HepG2 (cell line): ENCODE measurements at regions not wholly inside any gene's neighbourhood (a gene's known extent, or its start where the extent isn't known, plus 50 kb on each side); places are given as distances from the start of the nearest gene placed in this dataset.

Experiments
- ATAC-seq: fragments of 200-7000 bp; cut with Tn5 transposase; 3 replicates; pipeline ENCODE4 v1.9.1; 2020; ENCODE audit warnings: mild to moderate bottlenecking, moderate library complexity
- BruUV-seq: library from RNA; stranded (reverse); fragments of 400-500 nt; replicated peaks from 2 replicates; lab custom pipeline; 2021; lab: Mats Ljungman, UMichigan
- CTCF ChIA-PET: fragments of 300-600 bp; formaldehyde crosslinking; extraction: SDS; loops from one replicate; lab custom pipeline; 2021; ENCODE audit warnings: low total read pairs, inconsistent platforms, low intra/inter-chr PET ratio; lab: Yijun Ruan, JAX
- POLR2A ChIA-PET: fragments of 350-600 bp; sonication (Branson Sonifier 250); formaldehyde crosslinking; loops from one replicate; lab custom pipeline; 2020; ENCODE audit warnings: antibody characterized with exemption, inconsistent platforms; lab: Yijun Ruan, JAX
- DNase-seq: peaks from one replicate; pipeline ENCODE4 v3.0.0-alpha.2; 2015; ENCODE audit warnings: low spot score
- FAIRE-seq: peaks from 3 replicates; lab custom pipeline; 2011; peaks lifted over from hg19 to GRCh38; lab: Jason Lieb, UNC
- H2AFZ ChIP-seq: one replicate; pipeline ENCODE4 v1.6.1; 2011; ENCODE audit warnings: low read length, inconsistent platforms
- H3K27ac ChIP-seq: fragments of 300-600 bp; 3 replicates; pipeline ENCODE4 v1.8.0; 2011; ENCODE audit warnings: mixed run types, mild to moderate bottlenecking, mixed read lengths, low read length, inconsistent platforms; ENCODE audit not compliant: insufficient read depth; ENCODE audit errors: extremely low read length
- H3K27me3 ChIP-seq, 2 experiments: fragments of 200-600 bp in 1 of 2; 2 replicates in 1 of 2; 3 replicates in 1 of 2; pipeline versions ENCODE4 v1.6.0 to v1.8.0; 2011; ENCODE audit warnings: low read length in 2 of 2, mild to moderate bottlenecking in 2 of 2, moderate library complexity in 2 of 2, inconsistent platforms in 1 of 2; ENCODE audit not compliant: insufficient read depth in 2 of 2, control insufficient read depth in 1 of 2
- H3K36me3 ChIP-seq, 2 experiments: fragments of 200-600 bp in 1 of 2; replicated peaks in 1 of 2; 2 replicates in 1 of 2; 3 replicates in 1 of 2; pipeline versions ENCODE4 v1.5.1 to v1.8.0; 2011; ENCODE audit warnings: low read length in 2 of 2, inconsistent platforms in 1 of 2; ENCODE audit not compliant: insufficient read depth in 2 of 2, control insufficient read depth in 1 of 2
- H3K4me1 ChIP-seq: 2 replicates; pipeline ENCODE4 v1.5.1; 2012; ENCODE audit warnings: low read length, inconsistent platforms; ENCODE audit not compliant: insufficient read depth
- H3K4me2 ChIP-seq: 2 replicates; pipeline ENCODE4 v1.6.0; 2011; ENCODE audit warnings: low read depth, low read length, inconsistent platforms
- H3K4me3 ChIP-seq, 3 experiments: fragments of 200-600 bp in 1 of 3; sonication (generic), shearing (Covaris generic) in 1 of 3; replicated peaks in 1 of 3; 2 replicates each; pipeline ENCODE4 v1.5.1; 2011 to 2016; ENCODE audit warnings: low read length in 3 of 3, inconsistent platforms in 2 of 3, low read depth in 2 of 3, mild to moderate bottlenecking in 2 of 3, control low read depth in 1 of 3, mixed read lengths in 1 of 3; ENCODE audit not compliant: insufficient read depth in 1 of 3
- H3K79me2 ChIP-seq: one replicate; pipeline ENCODE4 v1.6.1; 2011; ENCODE audit warnings: low read length, inconsistent platforms; ENCODE audit not compliant: insufficient read depth
- H3K9ac ChIP-seq: 2 replicates; pipeline ENCODE4 v1.6.0; 2011; ENCODE audit warnings: mild to moderate bottlenecking, low read depth, low read length, inconsistent platforms; ENCODE audit not compliant: insufficient read depth
- H3K9me3 ChIP-seq: 2 replicates; pipeline ENCODE4 v1.5.1; 2012; ENCODE audit warnings: mild to moderate bottlenecking, low read length
- H4K20me1 ChIP-seq: 2 replicates; pipeline ENCODE4 v1.6.0; 2011; ENCODE audit warnings: inconsistent platforms, mild to moderate bottlenecking, low read length, moderate library complexity; ENCODE audit not compliant: insufficient read depth
- MAFF ChIP-seq: IDR thresholded peaks from 2 replicates; pipeline ENCODE4 v1.6.1; 2011; ENCODE audit warnings: low read depth, low read length, improper control_type of control experiment
- MAFK ChIP-seq, 2 experiments: IDR thresholded peaks in 1 of 2; conservative IDR thresholded peaks in 1 of 2; 2 replicates each; pipeline ENCODE4 v1.6.1; 2011; ENCODE audit warnings: improper control_type of control experiment in 2 of 2, low read length in 2 of 2
- PHB2 ChIP-seq: fragments of 450-650 bp; IDR thresholded peaks from 2 replicates; pipeline ENCODE4 v1.6.1; 2018; ENCODE audit not compliant: partially characterized antibody
- SNAPC5 ChIP-seq: sonication (generic); formaldehyde crosslinking; IDR thresholded peaks from 2 replicates; pipeline ENCODE4 v1.8.1; 2023; ENCODE audit warnings: mild to moderate bottlenecking, missing genetic modification reagents, borderline replicate concordance
- TEF ChIP-seq: sonication (generic); formaldehyde crosslinking; IDR thresholded peaks from 2 replicates; pipeline ENCODE4 v1.5.0; 2020; ENCODE audit warnings: missing genetic modification reagents
- ZNF180 ChIP-seq: sonication (generic); formaldehyde crosslinking; IDR thresholded peaks from 2 replicates; pipeline ENCODE4 v1.4.0; 2020; ENCODE audit warnings: low read depth, missing genetic modification reagents, borderline replicate concordance
- ZNF362 ChIP-seq: sonication (generic); formaldehyde crosslinking; IDR thresholded peaks from 2 replicates; pipeline ENCODE4 v1.4.0; 2020; ENCODE audit warnings: missing genetic modification reagents, mild to moderate bottlenecking, borderline replicate concordance
- ZNF704 ChIP-seq: sonication (generic); formaldehyde crosslinking; IDR thresholded peaks from 2 replicates; pipeline ENCODE4 v1.8.1; 2023; ENCODE audit warnings: mild to moderate bottlenecking, inconsistent platforms, moderate library complexity, missing genetic modification reagents, borderline replicate concordance
- WGBS: methylation state at CpG from one replicate; pipeline ENCODE4 v1.1.6; 2017; ENCODE audit warnings: low lambda C conversion rate; 5-methylcytosine and 5-hydroxymethylcytosine counted together
- in situ Hi-C: cut with HindIII; loops from 2 replicates; pipeline ENCODE4 v1.10.0; 2017; ENCODE audit warnings: low pct_unique_long_range_greater_than_20kb; ENCODE audit not compliant: extremely low pct_ligation_motif_present
- intact Hi-C: fragments of 100-400 bp; cut with micrococcal nuclease; formaldehyde crosslinking; loops from one replicate; pipeline ENCODE4 v1.10.0; 2022; ENCODE audit not compliant: unreplicated experiment

- no peak overlapping the region for H3K9ac ChIP-seq
- POLR2A ChIA-PET: no interaction called here
These were observed 260.7 kb downstream of the AJAP1 start for GRCh38 chr1:4915154-4915553.

More at GRCh38 chr1:4915154-4915553, 260.7 kb downstream of the AJAP1 start:
- no peak for DNase-seq
- intact Hi-C loops: no loop called here
- Histone ChIP-seq H3K4me3 (no peak overlapping the region), H3K27ac (no peak overlapping the region), H3K27me3 (no peaks in the 10 kb centered on the region), H3K9me3 (peaks cover 18% of the 10 kb centered on the region), H3K79me2 (no peaks in the 10 kb centered on the region), H4K20me1 (no peaks in the 10 kb centered on the region), H2AFZ (no peak overlapping the region), H3K4me1 (no peaks in the 10 kb centered on the region), H3K4me2 (no peak overlapping the region), H3K36me3 (no peaks in the 10 kb centered on the region)
- FAIRE-seq: no peak
- CTCF ChIA-PET: no interaction called here
- TF ChIP-seq ZNF704 (CRISPR knock-in tag) (no peak), MAFF (peak; percentile 92), SNAPC5 (no peak), PHB2 (no peak), ZNF180 (no peak), TEF (no peak), ZNF362 (no peak), MAFK (conservative IDR thresholded peaks at IDR 0.05 in 1 of 2, IDR thresholded peaks at IDR 0.05 in 1 of 2; ENCODE audit: low read length in 2 of 2) (peak; percentile 87 to 94)
- 2% methylated on average over 2 of the region's 2 CpGs for WGBS
- no TSS peak for BruUV-seq
- in situ Hi-C loops: no loop called here
- ATAC-seq: no peak
